IPS-NIHi7 (cell line): ENCODE measurements at regions not wholly inside any gene's neighbourhood (a gene's known extent, or its start where the extent isn't known, plus 50 kb on each side); places are given as distances from the start of the nearest gene placed in this dataset.
"Not testable (repeated sequence)": the region's sequence is repeated elsewhere in the genome, so short reads cannot be mapped to it uniquely, and the experiment has no call there.

ENCODE experiments used
- DNase-seq: peaks from one replicate; pipeline ENCODE4 v3.0.0; 2012; ENCODE audit warnings: mixed read lengths; ENCODE audit errors: extremely low spot score

- DNase-seq = no peak
Measured at GRCh38 chr5:25025831-25026230, 381.1 kb upstream of the CDH10 start.

GRCh38 chr5:25020454-25020853 is 375.7 kb upstream of the CDH10 start:
- no peak for DNase-seq

- no peak for DNase-seq
Measured at GRCh38 chr5:25009063-25009462, 364.3 kb upstream of the CDH10 start.

GRCh38 chr5:25006734-25007133 is 362.0 kb upstream of the CDH10 start:
- no peak for DNase-seq

GRCh38 chr5:25006237-25006636 is 361.5 kb upstream of the CDH10 start:
- no peak for DNase-seq

GRCh38 chr5:25005431-25005830 is 360.7 kb upstream of the CDH10 start:
- DNase-seq = no peak

- no peak for DNase-seq
Measured at GRCh38 chr5:25002371-25002770, 357.6 kb upstream of the CDH10 start.

GRCh38 chr5:24999732-25000131 is 355.0 kb upstream of the CDH10 start:
- DNase-seq = no peak

- no peak for DNase-seq
Measured at GRCh38 chr5:24998641-24999040, 353.9 kb upstream of the CDH10 start.

- DNase-seq = no peak
Measured at GRCh38 chr5:24986326-24986725, 341.5 kb upstream of the CDH10 start.

- not testable (repeated sequence) for DNase-seq
Measured at GRCh38 chr5:24978552-24978951, 333.8 kb upstream of the CDH10 start.

GRCh38 chr5:24963611-24964010 is 318.8 kb upstream of the CDH10 start:
- no peak for DNase-seq

- DNase-seq = no peak
Measured at GRCh38 chr5:24923400-24923799, 278.6 kb upstream of the CDH10 start.

GRCh38 chr5:24918676-24919075 is 273.9 kb upstream of the CDH10 start:
- no peak for DNase-seq

GRCh38 chr5:24916863-24917262 is 272.1 kb upstream of the CDH10 start:
- no peak for DNase-seq

GRCh38 chr5:24909210-24909609 is 264.4 kb upstream of the CDH10 start:
- DNase-seq = no peak

- no peak for DNase-seq
Measured at GRCh38 chr5:24906689-24907088, 261.9 kb upstream of the CDH10 start.

- no peak for DNase-seq
Measured at GRCh38 chr5:24904981-24905517, 260.3 kb upstream of the CDH10 start.

- DNase-seq = no peak
Measured at GRCh38 chr5:24899180-24899579, 254.4 kb upstream of the CDH10 start.

GRCh38 chr5:24864244-24864643 is 219.5 kb upstream of the CDH10 start:
- no peak for DNase-seq

GRCh38 chr5:24862117-24862516 is 217.3 kb upstream of the CDH10 start:
- DNase-seq = no peak

- DNase-seq = peak; percentile 12
Measured at GRCh38 chr5:24855485-24855884, 210.7 kb upstream of the CDH10 start.

- DNase-seq = no peak
Measured at GRCh38 chr5:24854850-24855249, 210.1 kb upstream of the CDH10 start.

GRCh38 chr5:24854350-24854749 is 209.6 kb upstream of the CDH10 start:
- DNase-seq = no peak
